BLaER1 (cell line): ENCODE measurements at regions not wholly inside any gene's neighbourhood (a gene's known extent, or its start where the extent isn't known, plus 50 kb on each side); places are given as distances from the start of the nearest gene placed in this dataset.
"Not testable (repeated sequence)": the region's sequence is repeated elsewhere in the genome, so short reads cannot be mapped to it uniquely, and the experiment has no call there.

Experiments used
- H3K27ac ChIP-seq: shearing (Covaris generic); formaldehyde crosslinking; 2 replicates; pipeline ENCODE4 v1.8.1; 2022
- H3K27me3 ChIP-seq: shearing (Covaris generic); formaldehyde crosslinking; 2 replicates; pipeline ENCODE4 v1.8.1; 2022
- H3K36me3 ChIP-seq: shearing (Covaris generic); formaldehyde crosslinking; 2 replicates; pipeline ENCODE4 v1.8.1; 2022
- H3K4me1 ChIP-seq: shearing (Covaris generic); formaldehyde crosslinking; 2 replicates; pipeline ENCODE4 v1.8.1; 2022
- H3K4me2 ChIP-seq: shearing (Covaris generic); formaldehyde crosslinking; 2 replicates; pipeline ENCODE4 v1.8.1; 2022
- H3K4me3 ChIP-seq: shearing (Covaris generic); formaldehyde crosslinking; 2 replicates; pipeline ENCODE4 v1.8.1; 2022
- H3K9ac ChIP-seq: shearing (Covaris generic); formaldehyde crosslinking; 2 replicates; pipeline ENCODE4 v1.8.1; 2022
- H3K9me3 ChIP-seq: shearing (Covaris generic); formaldehyde crosslinking; 2 replicates; pipeline ENCODE4 v1.8.1; 2022
- H4K20me1 ChIP-seq: shearing (Covaris generic); formaldehyde crosslinking; 2 replicates; pipeline ENCODE4 v1.8.1; 2022
- Cebpa-rat ChIP-seq: shearing (Covaris generic); IDR thresholded peaks from 2 replicates; pipeline ENCODE4 v1.8.1; 2022

DNA sequence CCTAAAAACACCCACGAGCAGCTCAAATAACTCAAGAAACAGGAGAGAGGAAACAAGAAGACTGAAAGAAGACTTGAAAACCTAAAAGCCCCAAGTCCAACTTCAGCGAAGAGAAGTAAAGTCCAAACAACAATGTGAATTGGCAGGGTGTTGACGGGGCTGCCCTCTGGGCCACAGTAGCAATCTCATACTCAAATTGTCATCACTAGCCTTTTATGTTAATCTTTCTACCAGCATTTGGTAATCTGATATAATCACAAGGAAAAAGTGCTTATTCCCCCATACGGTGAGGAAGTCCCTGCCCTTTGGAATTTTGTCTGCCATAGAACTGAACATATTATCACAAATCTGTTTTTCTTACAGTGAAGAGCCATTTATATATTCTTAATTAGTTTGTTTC, 51.5 kb upstream of the IFNE start:
- no peak overlapping the region for H3K9ac ChIP-seq
- no peaks in the 10 kb centered on the region for H4K20me1 ChIP-seq
- no peaks in the 10 kb centered on the region for H3K36me3 ChIP-seq
- no peaks in the 10 kb centered on the region for H3K4me1 ChIP-seq
- H3K9me3 ChIP-seq = no peaks in the 10 kb centered on the region
- TF ChIP-seq Cebpa-rat = no peak
- no peak overlapping the region for H3K4me3 ChIP-seq
- no peaks in the 10 kb centered on the region for H3K27me3 ChIP-seq
- H3K27ac ChIP-seq = no peak overlapping the region
- H3K4me2 ChIP-seq = no peak overlapping the region

GRCh38 chr9:21535396-21535795, 53.3 kb upstream of the IFNE start:
- Histone ChIP-seq H3K4me2 (no peak overlapping the region), H3K9ac (no peak overlapping the region), H3K4me3 (no peak overlapping the region), H3K27ac (no peak overlapping the region), H3K27me3 (no peaks in the 10 kb centered on the region), H3K9me3 (no peaks in the 10 kb centered on the region), H3K4me1 (no peaks in the 10 kb centered on the region), H3K36me3 (no peaks in the 10 kb centered on the region), H4K20me1 (no peaks in the 10 kb centered on the region)
- TF ChIP-seq Cebpa-rat = no peak

DNA sequence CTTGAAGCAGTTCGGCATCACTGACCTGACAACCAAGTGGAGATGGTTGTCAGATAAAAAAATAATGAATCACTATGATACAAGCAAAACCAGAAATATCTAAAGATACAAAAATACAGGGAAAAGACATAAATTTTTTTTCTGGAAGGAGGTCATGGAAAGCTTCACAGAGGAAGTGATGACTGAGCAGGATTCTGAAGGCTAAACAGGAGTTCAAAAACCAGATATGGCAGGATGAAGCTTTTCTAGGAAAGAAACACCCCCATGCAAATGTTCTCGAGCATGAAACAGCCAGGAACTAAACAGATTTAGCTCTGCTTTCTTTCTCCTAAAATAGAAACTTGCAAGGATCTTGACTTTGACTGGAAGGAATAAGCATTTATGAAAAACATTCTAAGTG, 60.7 kb upstream of the IFNE start:
- TF ChIP-seq Cebpa-rat = no peak
- Histone ChIP-seq H3K4me2 (no peak overlapping the region), H3K27ac (no peak overlapping the region), H3K4me3 (no peak overlapping the region), H3K4me1 (no peaks in the 10 kb centered on the region), H3K9ac (no peak overlapping the region), H3K36me3 (no peaks in the 10 kb centered on the region), H3K27me3 (no peaks in the 10 kb centered on the region), H3K9me3 (no peaks in the 10 kb centered on the region), H4K20me1 (no peaks in the 10 kb centered on the region)

DNA sequence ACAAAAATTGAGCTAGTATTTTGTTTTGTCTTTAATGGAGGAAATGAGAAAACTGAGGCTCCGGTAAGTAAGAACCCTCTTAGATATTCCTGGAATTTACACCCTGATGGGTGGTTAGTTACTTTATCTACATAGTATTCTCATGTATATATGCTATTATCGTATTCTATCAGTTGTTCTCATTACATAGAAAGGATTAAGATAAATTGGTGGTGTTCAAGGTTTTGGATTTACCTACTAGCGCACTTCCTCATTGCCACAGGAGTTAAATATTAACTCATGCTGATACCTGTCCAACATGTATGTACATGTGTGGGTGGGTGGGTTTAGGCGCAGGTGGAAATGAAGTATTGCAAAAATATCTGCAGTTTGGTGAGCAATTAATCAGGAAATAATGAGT, 61.1 kb upstream of the IFNE start:
- Histone ChIP-seq H3K9me3 (no peaks in the 10 kb centered on the region), H3K9ac (no peak overlapping the region), H3K36me3 (no peaks in the 10 kb centered on the region), H3K27ac (no peak overlapping the region), H3K4me2 (no peak overlapping the region), H3K4me1 (no peaks in the 10 kb centered on the region), H3K27me3 (no peaks in the 10 kb centered on the region), H4K20me1 (no peaks in the 10 kb centered on the region), H3K4me3 (no peak overlapping the region)
- no peak for TF ChIP-seq Cebpa-rat

GRCh38 chr9:21543816-21544215, 61.7 kb upstream of the IFNE start:
- not testable (repeated sequence) for H3K4me1 ChIP-seq, H3K4me2 ChIP-seq, H3K36me3 ChIP-seq

GRCh38 chr9:21546949-21547348, 64.8 kb upstream of the IFNE start:
- H3K36me3 ChIP-seq = no peaks in the 10 kb centered on the region
- H3K27ac ChIP-seq = no peak overlapping the region
- H3K9me3 ChIP-seq = no peaks in the 10 kb centered on the region
- TF ChIP-seq Cebpa-rat = no peak
- no peaks in the 10 kb centered on the region for H3K27me3 ChIP-seq
- H3K4me2 ChIP-seq = no peak overlapping the region
- H4K20me1 ChIP-seq = no peaks in the 10 kb centered on the region
- H3K9ac ChIP-seq = no peak overlapping the region
- no peaks in the 10 kb centered on the region for H3K4me1 ChIP-seq
- H3K4me3 ChIP-seq = no peak overlapping the region

More at GRCh38 chr9:21543816-21544215, 61.7 kb upstream of the IFNE start:
- not testable (repeated sequence) for H4K20me1 ChIP-seq, H3K27me3 ChIP-seq, H3K4me3 ChIP-seq, H3K27ac ChIP-seq, H3K9me3 ChIP-seq, H3K9ac ChIP-seq

- no peak overlapping the region for H3K4me2 ChIP-seq
- H3K27ac ChIP-seq = no peak overlapping the region
- no peak overlapping the region for H3K9ac ChIP-seq
- H3K36me3 ChIP-seq = no peaks in the 10 kb centered on the region
- H3K9me3 ChIP-seq = no peaks in the 10 kb centered on the region
- H4K20me1 ChIP-seq = no peaks in the 10 kb centered on the region
- TF ChIP-seq Cebpa-rat = no peak
- no peaks in the 10 kb centered on the region for H3K27me3 ChIP-seq
- no peak overlapping the region for H3K4me3 ChIP-seq
- no peaks in the 10 kb centered on the region for H3K4me1 ChIP-seq
Measured at GRCh38 chr9:21549251-21549765, 67.2 kb upstream of the IFNE start.

- Histone ChIP-seq H4K20me1 (no peaks in the 10 kb centered on the region), H3K4me2 (no peak overlapping the region), H3K27ac (no peak overlapping the region), H3K9me3 (no peaks in the 10 kb centered on the region), H3K27me3 (no peaks in the 10 kb centered on the region), H3K4me1 (no peaks in the 10 kb centered on the region), H3K4me3 (no peak overlapping the region), H3K36me3 (no peaks in the 10 kb centered on the region), H3K9ac (no peak overlapping the region)
- TF ChIP-seq Cebpa-rat = no peak
Measured at GRCh38 chr9:21549890-21550289, 67.8 kb upstream of the IFNE start.

GRCh38 chr9:21550392-21550791, 68.3 kb upstream of the IFNE start:
- Histone ChIP-seq H3K4me2 (no peak overlapping the region), H3K9me3 (no peaks in the 10 kb centered on the region), H3K27ac (no peak overlapping the region), H3K36me3 (no peaks in the 10 kb centered on the region), H3K4me3 (no peak overlapping the region), H3K27me3 (no peaks in the 10 kb centered on the region), H3K9ac (no peak overlapping the region), H3K4me1 (no peaks in the 10 kb centered on the region), H4K20me1 (no peaks in the 10 kb centered on the region)
- no peak for TF ChIP-seq Cebpa-rat

DNA sequence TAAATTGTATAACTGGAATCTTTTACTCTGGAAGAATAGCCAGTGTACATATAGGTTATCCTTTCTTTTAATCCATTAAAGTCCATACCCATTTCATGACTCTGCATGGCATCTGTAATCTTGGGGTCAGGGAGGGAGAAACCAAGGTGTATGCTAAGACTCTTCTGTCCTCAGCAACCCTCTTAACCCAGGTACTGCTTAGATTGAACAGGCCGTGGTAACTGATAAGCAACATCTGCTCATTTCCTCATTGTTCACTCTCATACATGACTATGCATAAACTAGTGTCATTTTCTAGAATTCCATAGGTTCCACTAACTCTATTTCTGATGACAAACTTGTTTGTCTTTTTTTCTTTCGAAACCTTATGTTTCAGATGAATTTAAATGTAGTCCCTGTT, 69.3 kb upstream of the IFNE start:
- Histone ChIP-seq H3K9me3 (no peaks in the 10 kb centered on the region), H3K4me3 (no peak overlapping the region), H3K27ac (no peak overlapping the region), H3K36me3 (no peaks in the 10 kb centered on the region), H3K4me2 (no peak overlapping the region), H3K27me3 (no peaks in the 10 kb centered on the region; the same call in 1 of the 2 replicates), H3K9ac (no peak overlapping the region), H4K20me1 (no peaks in the 10 kb centered on the region), H3K4me1 (no peaks in the 10 kb centered on the region)
- no peak for TF ChIP-seq Cebpa-rat
